ENCODE measurements at regions not wholly inside any gene's neighbourhood (a gene's known extent, or its start where the extent isn't known, plus 50 kb on each side); places are given as distances from the start of the nearest gene placed in this dataset.

- H3K36me3 ChIP-seq (ENCODE audit: control insufficient read depth, low read depth, low read length), result no peaks in the 10 kb centered on the region
- no peak overlapping the region for H3K4me3 ChIP-seq (ENCODE audit: low read length)
- H3K4me1 ChIP-seq (ENCODE audit: control insufficient read depth, low read depth, low read length), result no peaks in the 10 kb centered on the region
- no peak overlapping the region for H3K9ac ChIP-seq (ENCODE audit: low read length)
- peaks cover 51% of the 10 kb centered on the region for H3K9me3 ChIP-seq (ENCODE audit: control insufficient read depth, low read depth, low read length)
- no peaks in the 10 kb centered on the region for H3K27me3 ChIP-seq (ENCODE audit: control insufficient read depth, insufficient read depth, low read length)
- no peak overlapping the region for H3K27ac ChIP-seq (ENCODE audit: low read length)
Measured at GRCh38 chr14:105850853-105851581, 324.6 kb downstream of the TMEM121 start.

GRCh38 chr14:105851716-105852377 is 325.5 kb downstream of the TMEM121 start:
- no peak overlapping the region for H3K4me3 ChIP-seq (ENCODE audit: low read length)
- peaks cover 50% of the 10 kb centered on the region for H3K9me3 ChIP-seq (ENCODE audit: control insufficient read depth, low read depth, low read length)
- no peak overlapping the region for H3K27ac ChIP-seq (ENCODE audit: low read length)
- H3K36me3 ChIP-seq (ENCODE audit: control insufficient read depth, low read depth, low read length), result no peaks in the 10 kb centered on the region
- H3K27me3 ChIP-seq (ENCODE audit: control insufficient read depth, insufficient read depth, low read length), result no peaks in the 10 kb centered on the region
- H3K9ac ChIP-seq (ENCODE audit: low read length), result no peak overlapping the region
- no peaks in the 10 kb centered on the region for H3K4me1 ChIP-seq (ENCODE audit: control insufficient read depth, low read depth, low read length)

- H3K4me1 ChIP-seq (ENCODE audit: control insufficient read depth, low read depth, low read length), result no peaks in the 10 kb centered on the region
- H3K27ac ChIP-seq (ENCODE audit: low read length), result no peak overlapping the region
- no peak overlapping the region for H3K9ac ChIP-seq (ENCODE audit: low read length)
- no peak overlapping the region for H3K4me3 ChIP-seq (ENCODE audit: low read length)
- H3K27me3 ChIP-seq (ENCODE audit: control insufficient read depth, insufficient read depth, low read length), result no peaks in the 10 kb centered on the region
- no peaks in the 10 kb centered on the region for H3K36me3 ChIP-seq (ENCODE audit: control insufficient read depth, low read depth, low read length)
- peaks cover 43% of the 10 kb centered on the region for H3K9me3 ChIP-seq (ENCODE audit: control insufficient read depth, low read depth, low read length)
Measured at GRCh38 chr14:105852378-105853088, 326.1 kb downstream of the TMEM121 start.

- Histone ChIP-seq H3K36me3 (ENCODE audit: control insufficient read depth, low read depth, low read length) (no peaks in the 10 kb centered on the region), H3K9ac (ENCODE audit: low read length) (no peak overlapping the region)
Measured at GRCh38 chr14:105853089-105853906, 326.9 kb downstream of the TMEM121 start.

GRCh38 chr14:105853907-105854599 is 327.7 kb downstream of the TMEM121 start:
- no peak overlapping the region for H3K9ac ChIP-seq (ENCODE audit: low read length)
- H3K36me3 ChIP-seq (ENCODE audit: control insufficient read depth, low read depth, low read length), result no peaks in the 10 kb centered on the region
- H3K27ac ChIP-seq (ENCODE audit: low read length), result no peak overlapping the region
- H3K27me3 ChIP-seq (ENCODE audit: control insufficient read depth, insufficient read depth, low read length), result no peaks in the 10 kb centered on the region
- no peak overlapping the region for H3K4me3 ChIP-seq (ENCODE audit: low read length)
- H3K4me1 ChIP-seq (ENCODE audit: control insufficient read depth, low read depth, low read length), result no peaks in the 10 kb centered on the region
- peaks cover 41% of the 10 kb centered on the region for H3K9me3 ChIP-seq (ENCODE audit: control insufficient read depth, low read depth, low read length)

More at GRCh38 chr14:105853089-105853906, 326.9 kb downstream of the TMEM121 start:
- peaks cover 39% of the 10 kb centered on the region for H3K9me3 ChIP-seq (ENCODE audit: control insufficient read depth, low read depth, low read length)
- H3K27me3 ChIP-seq (ENCODE audit: control insufficient read depth, insufficient read depth, low read length), result no peaks in the 10 kb centered on the region
- no peaks in the 10 kb centered on the region for H3K4me1 ChIP-seq (ENCODE audit: control insufficient read depth, low read depth, low read length)
- no peak overlapping the region for H3K4me3 ChIP-seq (ENCODE audit: low read length)
- no peak overlapping the region for H3K27ac ChIP-seq (ENCODE audit: low read length)

GRCh38 chr14:105854600-105855245 is 328.3 kb downstream of the TMEM121 start:
- H3K27me3 ChIP-seq (ENCODE audit: control insufficient read depth, insufficient read depth, low read length), result no peaks in the 10 kb centered on the region
- H3K9ac ChIP-seq (ENCODE audit: low read length), result no peak overlapping the region
- peaks cover 43% of the 10 kb centered on the region for H3K9me3 ChIP-seq (ENCODE audit: control insufficient read depth, low read depth, low read length)
- no peak overlapping the region for H3K4me3 ChIP-seq (ENCODE audit: low read length)
- no peaks in the 10 kb centered on the region for H3K4me1 ChIP-seq (ENCODE audit: control insufficient read depth, low read depth, low read length)
- H3K36me3 ChIP-seq (ENCODE audit: control insufficient read depth, low read depth, low read length), result no peaks in the 10 kb centered on the region
- no peak overlapping the region for H3K27ac ChIP-seq (ENCODE audit: low read length)

GRCh38 chr14:105855246-105855892 is 329.0 kb downstream of the TMEM121 start:
- Histone ChIP-seq H3K9me3 (ENCODE audit: control insufficient read depth, low read depth, low read length) (peaks cover 44% of the 10 kb centered on the region), H3K4me1 (ENCODE audit: control insufficient read depth, low read depth, low read length) (no peaks in the 10 kb centered on the region), H3K4me3 (ENCODE audit: low read length) (no peak overlapping the region), H3K27me3 (ENCODE audit: control insufficient read depth, insufficient read depth, low read length) (no peaks in the 10 kb centered on the region), H3K9ac (ENCODE audit: low read length) (no peak overlapping the region), H3K27ac (ENCODE audit: low read length) (no peak overlapping the region), H3K36me3 (ENCODE audit: control insufficient read depth, low read depth, low read length) (no peaks in the 10 kb centered on the region)

- H3K27ac ChIP-seq (ENCODE audit: low read length), result no peak overlapping the region
Measured at GRCh38 chr14:105855893-105856675, 329.7 kb downstream of the TMEM121 start.

GRCh38 chr14:105856676-105857219 is 330.4 kb downstream of the TMEM121 start:
- no peaks in the 10 kb centered on the region for H3K4me1 ChIP-seq (ENCODE audit: control insufficient read depth, low read depth, low read length)
- H3K4me3 ChIP-seq (ENCODE audit: low read length), result no peak overlapping the region
- H3K27ac ChIP-seq (ENCODE audit: low read length), result no peak overlapping the region
- no peaks in the 10 kb centered on the region for H3K27me3 ChIP-seq (ENCODE audit: control insufficient read depth, insufficient read depth, low read length)
- H3K36me3 ChIP-seq (ENCODE audit: control insufficient read depth, low read depth, low read length), result no peaks in the 10 kb centered on the region
- H3K9ac ChIP-seq (ENCODE audit: low read length), result no peak overlapping the region
- H3K9me3 ChIP-seq (ENCODE audit: control insufficient read depth, low read depth, low read length), result peaks cover 47% of the 10 kb centered on the region

More at GRCh38 chr14:105855893-105856675, 329.7 kb downstream of the TMEM121 start:
- H3K4me1 ChIP-seq (ENCODE audit: control insufficient read depth, low read depth, low read length), result no peaks in the 10 kb centered on the region
- no peaks in the 10 kb centered on the region for H3K27me3 ChIP-seq (ENCODE audit: control insufficient read depth, insufficient read depth, low read length)
- peaks cover 51% of the 10 kb centered on the region for H3K9me3 ChIP-seq (ENCODE audit: control insufficient read depth, low read depth, low read length)
- H3K9ac ChIP-seq (ENCODE audit: low read length), result no peak overlapping the region
- no peak overlapping the region for H3K4me3 ChIP-seq (ENCODE audit: low read length)
- H3K36me3 ChIP-seq (ENCODE audit: control insufficient read depth, low read depth, low read length), result no peaks in the 10 kb centered on the region
